ENCODE measurements at regions not wholly inside any gene's neighbourhood (a gene's known extent, or its start where the extent isn't known, plus 50 kb on each side); places are given as distances from the start of the nearest gene placed in this dataset.
A peak's percentile ranks its signal among the peaks of the same experiment; 100 is the strongest.

GRCh38 chr11:8794126-8794525 lies 111.5 kb downstream of the RPL27A start:
- no peak for DNase-seq (ENCODE audit: low read depth, low spot score)
- H3K27ac ChIP-seq, result no peak overlapping the region

DNA sequence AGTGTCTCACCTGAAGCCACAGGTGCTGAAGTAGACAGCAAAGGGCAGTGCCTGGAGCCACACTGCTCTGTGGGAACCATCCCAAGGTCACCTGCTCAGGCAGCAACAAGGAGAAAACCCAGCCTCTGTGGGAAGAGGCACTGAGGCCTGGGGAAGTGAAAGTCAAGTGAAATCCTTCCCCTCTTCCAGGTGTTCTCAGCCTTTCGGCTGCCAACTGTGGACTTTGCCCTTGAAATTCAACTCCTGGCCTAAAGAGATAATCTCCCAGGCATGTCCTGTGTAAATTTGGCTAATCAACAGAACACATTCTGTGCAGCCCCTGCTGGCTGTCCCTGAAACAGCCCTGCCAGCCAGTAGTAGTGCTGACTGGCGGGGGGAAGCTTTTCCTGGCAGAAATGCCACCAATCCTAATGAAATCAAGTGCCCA lies 112.1 kb downstream of the RPL27A start:
- no peak overlapping the region for H3K27ac ChIP-seq
- DNase-seq (ENCODE audit: low read depth, low spot score), result no peak

DNA sequence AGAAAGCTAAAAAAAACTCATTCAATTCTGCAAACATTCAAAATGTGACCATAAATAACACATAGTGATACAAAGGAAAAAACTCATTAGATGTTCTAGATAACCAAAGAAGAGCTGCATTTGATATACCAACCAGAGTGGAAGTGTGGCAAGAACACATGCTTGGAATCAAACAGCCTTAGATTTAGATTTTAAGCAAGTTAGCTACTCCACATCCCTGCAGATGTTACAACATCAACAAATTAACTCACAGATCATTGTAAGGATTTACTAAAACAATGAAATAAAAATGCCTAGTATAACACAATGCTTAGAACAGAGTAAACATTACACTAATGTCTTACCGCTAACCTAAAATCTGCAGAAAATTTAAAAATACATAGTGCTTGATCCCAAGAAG lies 114.0 kb upstream of the AKIP1 start:
- no peak overlapping the region for H3K27ac ChIP-seq

GRCh38 chr11:8799273-8799672 lies 111.7 kb upstream of the AKIP1 start:
- no peak overlapping the region for H3K27ac ChIP-seq
- no peak for DNase-seq (ENCODE audit: low read depth, low spot score)

More for the DNA sequence above, 114.0 kb upstream of the AKIP1 start:
- no peak for DNase-seq (ENCODE audit: low read depth, low spot score)

DNA sequence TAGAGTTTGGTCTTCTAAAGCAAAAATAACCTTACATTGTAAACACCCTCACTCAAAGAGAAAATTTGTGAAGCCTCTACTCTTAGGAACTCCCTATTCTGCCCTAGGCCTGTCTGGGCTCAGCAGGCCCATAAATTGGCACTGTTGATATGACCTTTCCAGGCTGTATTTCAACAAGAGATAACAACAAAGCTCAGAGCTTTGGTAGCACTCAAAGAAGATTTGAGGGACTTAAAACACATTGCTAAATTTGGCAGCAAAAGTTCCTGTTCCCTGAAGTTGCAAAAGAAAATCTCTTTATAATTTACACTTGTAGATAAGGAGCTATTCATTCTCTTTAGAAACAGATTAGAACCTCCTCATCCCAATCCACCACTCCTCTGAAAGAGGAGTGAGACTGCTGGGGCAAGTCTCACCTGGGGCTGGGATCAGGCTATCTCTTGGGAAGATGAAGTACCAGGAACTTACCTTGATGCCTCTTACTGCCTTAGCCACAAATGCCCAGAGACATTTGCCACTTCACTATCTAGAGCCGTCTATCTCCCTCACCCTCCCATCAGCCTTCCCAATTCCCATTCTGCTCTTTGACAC lies 110.4 kb upstream of the AKIP1 start:
- H3K27ac ChIP-seq, result no peak overlapping the region
- no peak for DNase-seq (ENCODE audit: low read depth, low spot score)

GRCh38 chr11:8801121-8801520 lies 109.9 kb upstream of the AKIP1 start:
- no peak for DNase-seq (ENCODE audit: low read depth, low spot score)
- no peak overlapping the region for H3K27ac ChIP-seq

DNA sequence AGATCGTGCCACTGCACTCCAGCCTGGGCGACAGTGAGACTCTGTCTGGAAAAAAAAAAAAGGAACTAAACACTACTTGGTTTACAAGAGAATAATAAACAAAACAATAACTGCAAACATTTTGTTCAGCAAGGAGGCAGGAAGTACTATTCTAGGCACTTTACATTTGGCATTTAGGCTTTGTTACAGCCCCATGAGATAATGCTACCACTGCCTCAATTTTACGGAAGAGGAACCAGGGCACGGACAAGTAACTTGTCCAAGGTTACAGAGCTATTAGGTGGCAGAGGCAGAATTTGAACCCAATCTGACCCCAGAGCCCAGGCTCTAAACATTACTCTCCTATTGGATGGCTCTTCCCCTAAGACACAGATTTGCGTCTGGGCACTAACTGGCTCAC lies 108.7 kb upstream of the AKIP1 start:
- DNase-seq (ENCODE audit: low read depth, low spot score), result no peak
- H3K27ac ChIP-seq, result no peak overlapping the region

- no peak overlapping the region for H3K27ac ChIP-seq
- no peak for DNase-seq (ENCODE audit: low read depth, low spot score)
Observed at GRCh38 chr11:8803973-8804372, 107.0 kb upstream of the AKIP1 start.

- H3K27ac ChIP-seq, result no peak overlapping the region
- DNase-seq (ENCODE audit: low read depth, low spot score), result no peak
Observed at GRCh38 chr11:8805296-8805695, 105.7 kb upstream of the AKIP1 start.

DNA sequence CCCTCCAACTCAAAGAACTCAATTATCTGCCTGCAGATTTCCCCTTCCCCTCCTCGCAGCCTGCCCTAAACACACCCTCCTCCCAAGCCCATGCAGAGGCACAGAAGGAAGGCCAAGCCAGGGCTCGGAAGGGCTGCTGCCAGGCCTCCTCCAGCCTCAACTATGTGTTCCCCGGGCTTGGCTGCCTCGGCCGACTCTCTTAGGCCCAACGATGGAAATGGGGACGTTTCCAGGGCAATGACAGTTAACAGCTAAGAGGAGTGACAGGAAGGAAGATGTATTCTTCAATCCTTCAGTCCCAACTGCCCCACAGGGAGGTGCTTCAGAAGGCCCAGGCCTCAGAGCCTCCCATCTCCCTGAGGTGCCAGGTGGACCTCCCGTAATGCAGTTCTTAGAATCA lies 104.0 kb upstream of the AKIP1 start:
- no peak for DNase-seq (ENCODE audit: low read depth, low spot score)
- peak overlapping the region; percentile 93 for H3K27ac ChIP-seq

GRCh38 chr11:8807544-8808225 lies 103.3 kb upstream of the AKIP1 start:
- DNase-seq (ENCODE audit: low read depth, low spot score), result no peak
- peak overlapping the region; percentile 93 for H3K27ac ChIP-seq

DNA sequence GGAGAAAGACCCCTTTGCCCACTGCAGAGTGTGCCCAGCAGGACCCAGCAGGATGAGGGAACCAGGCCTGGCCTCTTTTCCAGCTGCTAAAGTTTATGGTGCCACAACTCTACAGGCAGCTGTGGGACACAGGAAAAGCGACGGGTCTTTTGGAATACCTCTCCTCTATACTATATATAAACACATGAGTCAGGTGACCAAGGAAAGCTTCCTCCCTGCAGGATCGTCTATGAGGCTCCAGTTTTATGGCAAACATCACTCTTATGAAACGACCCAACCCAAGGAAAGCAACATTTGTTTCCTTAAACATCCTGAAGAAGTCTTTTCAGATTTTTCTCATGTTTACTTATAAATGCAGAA lies 102.8 kb upstream of the AKIP1 start:
- no peak for DNase-seq (ENCODE audit: low read depth, low spot score)
- peak overlapping the region; percentile 93 for H3K27ac ChIP-seq

DNA sequence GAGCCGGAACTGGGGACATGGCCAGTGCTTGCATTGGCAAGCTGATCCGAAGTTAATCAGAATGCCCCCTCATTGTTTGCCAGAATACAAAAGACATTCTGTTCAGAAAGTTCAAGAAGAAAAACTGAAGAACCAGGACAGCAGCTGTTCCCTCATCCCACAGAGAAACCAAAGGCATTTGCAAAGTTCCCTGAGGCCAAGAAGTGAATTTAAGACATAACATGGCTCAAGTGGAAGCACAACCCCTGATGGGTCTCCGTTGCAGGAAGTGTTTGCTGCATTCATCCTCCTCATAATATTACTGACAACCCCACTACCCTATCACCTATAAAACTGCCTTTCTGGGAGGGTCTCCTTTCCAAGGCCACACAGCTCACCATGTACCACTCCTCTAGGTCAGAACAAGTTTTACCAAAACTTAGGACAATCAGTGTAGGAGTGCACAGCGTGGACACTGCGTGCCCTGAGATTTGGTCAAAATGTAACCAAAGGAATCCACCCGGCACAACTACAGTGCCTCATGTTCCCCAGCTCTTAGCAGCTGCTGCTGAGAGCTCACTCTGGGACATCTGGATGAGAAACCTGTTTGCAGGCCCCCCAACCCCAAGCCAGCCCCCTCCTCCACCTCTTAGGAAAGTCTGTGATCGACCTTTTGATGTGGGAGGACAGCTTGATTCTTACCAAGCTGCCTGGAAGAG lies 101.6 kb upstream of the AKIP1 start:
- peak overlapping the region; percentile 93 for H3K27ac ChIP-seq
- no peak for DNase-seq (ENCODE audit: low read depth, low spot score)

DNA sequence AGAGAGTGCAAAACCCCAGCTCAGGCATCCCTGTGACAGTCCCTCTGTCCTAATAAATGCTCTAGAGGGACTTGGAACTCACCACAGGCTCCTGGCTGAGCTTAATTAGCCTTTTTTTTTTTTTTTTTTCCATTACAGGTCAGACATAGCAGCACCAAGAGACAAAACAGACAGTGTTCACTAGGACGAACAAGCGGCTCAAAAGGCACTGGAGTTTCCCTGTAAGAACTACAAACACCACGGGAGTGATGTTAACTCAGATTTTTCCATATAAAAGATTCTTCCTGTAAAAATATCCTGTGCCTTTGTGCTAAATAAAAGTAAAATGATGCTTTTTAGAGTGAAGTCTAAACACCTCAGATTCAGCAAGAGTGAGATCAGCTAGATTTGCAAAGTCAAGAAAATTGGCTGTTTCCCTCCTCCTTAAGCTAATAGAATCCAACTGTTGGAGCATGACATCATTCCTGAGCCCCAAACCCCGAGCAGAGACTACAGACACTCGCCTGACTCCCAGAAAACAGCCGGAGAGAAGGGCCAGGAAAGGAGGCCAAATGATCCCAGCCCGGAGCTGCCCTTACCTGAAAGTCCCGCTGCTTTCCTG lies 101.0 kb upstream of the AKIP1 start:
- peak overlapping the region; percentile 93 for H3K27ac ChIP-seq
- no peak for DNase-seq (ENCODE audit: low read depth, low spot score)

DNA sequence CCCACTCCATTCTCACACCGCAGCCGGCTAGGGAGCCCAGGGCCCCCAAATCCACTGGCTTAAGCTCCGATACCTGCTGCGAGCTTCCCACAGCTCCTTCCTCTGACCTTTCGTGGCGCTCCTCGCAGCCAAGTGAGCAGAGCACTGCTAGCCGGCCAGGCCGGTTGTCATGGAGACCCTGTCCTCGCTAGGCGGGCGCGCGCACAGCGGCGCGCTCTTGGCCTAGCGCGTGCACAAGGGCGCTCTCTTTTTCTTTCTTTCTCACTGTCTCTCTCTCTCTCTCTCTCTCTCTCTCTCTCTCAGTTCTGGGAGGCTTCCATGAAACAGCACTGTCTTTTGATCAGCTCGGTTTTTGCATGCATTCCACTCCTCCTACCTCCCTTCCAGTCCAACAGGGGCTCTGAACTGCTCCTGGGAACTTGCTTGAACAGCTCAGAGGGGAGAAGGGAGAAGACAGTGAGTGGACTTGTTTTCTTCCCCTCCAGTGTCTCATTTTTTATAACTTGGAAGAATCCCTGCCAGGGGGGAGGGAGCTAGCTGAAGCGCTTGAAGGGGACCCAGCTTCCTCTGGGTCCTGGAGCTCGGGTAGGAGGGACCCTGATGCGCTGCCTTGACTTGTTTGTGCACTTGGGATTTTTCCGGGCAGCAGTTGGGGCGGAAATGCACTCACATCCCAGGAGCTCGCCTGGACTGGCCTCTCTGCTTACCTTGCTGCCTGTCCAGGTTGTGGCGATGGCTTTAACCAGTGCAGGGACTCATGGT lies 100.3 kb upstream of the AKIP1 start:
- peak overlapping the region; percentile 93 for H3K27ac ChIP-seq
- no peak for DNase-seq (ENCODE audit: low read depth, low spot score)

DNA sequence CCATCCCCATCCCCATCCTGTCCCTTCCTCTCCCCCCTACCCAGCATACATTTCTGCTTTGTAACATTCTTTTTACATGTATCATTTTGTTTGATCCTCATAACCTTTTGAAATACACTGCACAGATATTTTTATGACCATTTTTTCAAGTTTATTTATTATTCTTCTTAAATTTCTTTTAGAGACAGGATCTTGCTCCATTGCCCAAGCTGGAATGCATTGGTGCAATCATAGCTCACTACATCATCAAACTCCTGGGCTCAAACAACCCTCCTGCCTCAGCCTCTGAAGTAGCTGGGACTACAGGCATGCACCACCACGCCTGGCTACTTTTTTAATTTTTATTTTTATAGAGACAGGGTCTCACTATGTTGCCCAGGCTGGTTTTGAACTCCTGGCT lies 99.4 kb upstream of the AKIP1 start:
- peak overlapping the region; percentile 93 for H3K27ac ChIP-seq
- no peak for DNase-seq (ENCODE audit: low read depth, low spot score)

GRCh38 chr11:8812438-8812837 lies 98.6 kb upstream of the AKIP1 start:
- peak overlapping the region; percentile 93 for H3K27ac ChIP-seq
- DNase-seq (ENCODE audit: low read depth, low spot score), result no peak

DNA sequence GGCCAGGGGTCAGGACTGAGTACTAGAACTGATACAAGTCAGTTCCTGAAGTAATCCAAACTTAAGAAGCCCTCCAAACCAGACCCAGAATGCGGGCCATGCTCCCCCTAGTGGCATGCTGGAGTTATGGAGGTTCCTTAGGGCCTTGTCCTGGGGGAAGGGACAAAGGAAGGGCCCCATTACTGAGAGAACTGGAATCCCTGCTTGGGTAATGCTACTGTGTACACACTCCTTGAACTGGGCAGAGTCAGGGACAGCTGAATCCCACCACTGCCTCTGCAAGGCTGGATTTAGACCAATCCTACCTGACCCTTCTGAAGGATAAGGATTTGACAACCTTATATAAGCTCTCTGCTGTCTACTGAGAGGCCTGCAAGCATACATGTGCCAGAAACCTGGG lies 97.3 kb upstream of the AKIP1 start:
- peak overlapping the region; percentile 93 for H3K27ac ChIP-seq

DNA sequence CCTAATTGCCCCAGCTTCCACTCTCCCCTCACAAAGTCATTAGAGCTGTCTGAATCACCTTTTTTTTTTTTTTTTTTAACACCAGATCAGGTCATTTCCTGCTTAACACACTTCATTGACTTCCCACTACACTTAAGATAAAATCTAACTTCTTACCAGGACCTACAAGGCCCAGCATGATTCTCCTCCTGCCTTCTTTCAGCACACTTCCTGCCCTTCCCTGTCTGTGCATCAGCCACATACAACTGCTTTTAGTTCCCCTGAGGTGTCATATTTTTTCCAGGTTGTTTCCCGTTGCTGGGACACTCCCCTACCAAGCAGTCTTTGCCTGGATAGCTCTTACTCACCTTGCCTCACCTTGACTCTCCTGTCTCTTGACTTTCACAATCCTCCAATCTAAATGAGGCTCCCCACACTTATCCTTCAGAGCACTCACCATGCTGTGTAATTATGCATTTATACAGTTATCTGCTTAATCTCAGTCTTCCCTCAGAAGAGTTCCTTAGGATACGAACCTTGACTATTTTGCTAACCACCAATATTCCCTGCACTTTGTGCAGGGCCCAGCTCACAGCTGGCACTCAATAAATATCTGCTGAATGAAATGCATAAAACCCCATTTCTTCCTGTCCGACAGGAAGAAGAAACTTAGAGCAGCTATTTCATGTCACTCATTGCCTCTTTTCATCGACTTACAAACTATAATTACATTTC lies 96.6 kb upstream of the AKIP1 start:
- peak overlapping the region; percentile 93 for H3K27ac ChIP-seq
- peak; percentile 83 for DNase-seq (ENCODE audit: low read depth, low spot score)

More for the DNA sequence above, 97.3 kb upstream of the AKIP1 start:
- DNase-seq (ENCODE audit: low read depth, low spot score), result no peak

DNA sequence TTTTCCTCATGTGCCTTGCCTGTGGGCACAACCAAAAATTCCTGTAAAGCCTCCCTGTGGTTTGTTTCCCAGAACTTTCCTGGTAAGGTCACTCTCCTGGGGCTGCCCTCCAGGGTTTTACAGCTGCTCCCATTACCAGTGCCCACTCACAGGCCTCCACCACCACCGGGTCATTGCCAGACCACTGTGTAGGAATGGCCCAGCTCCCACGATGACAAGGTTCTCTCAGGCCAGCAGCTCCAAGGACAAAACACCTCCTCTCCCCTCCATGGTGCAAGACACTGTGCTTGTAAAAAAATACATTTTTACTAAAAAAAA lies 96.1 kb upstream of the AKIP1 start:
- peak overlapping the region; percentile 93 for H3K27ac ChIP-seq
- DNase-seq (ENCODE audit: low read depth, low spot score), result no peak
